ENCODE measurements at regions not wholly inside any gene's neighbourhood (a gene's known extent, or its start where the extent isn't known, plus 50 kb on each side); places are given as distances from the start of the nearest gene placed in this dataset.

DNA sequence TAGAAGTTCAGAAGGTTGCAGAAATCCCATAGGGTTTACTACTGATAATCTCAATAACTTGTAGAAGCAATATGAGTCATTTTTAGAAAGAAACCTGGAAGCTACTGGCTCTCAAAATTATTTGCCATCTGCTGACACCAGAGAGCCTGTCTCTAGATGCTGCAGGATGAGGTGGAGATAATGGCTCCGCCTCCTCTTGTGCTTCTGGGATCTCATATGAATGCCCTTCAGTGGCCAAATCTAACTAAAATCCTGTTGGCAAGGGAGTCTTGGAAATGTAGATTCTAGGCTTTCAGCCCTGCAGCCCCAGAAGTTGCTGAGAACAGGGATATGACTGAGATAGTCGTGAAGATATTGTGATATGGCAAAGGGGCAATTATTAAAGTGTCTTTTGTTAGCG, 348.1 kb downstream of the CCSER2 start:
- no peak for TF ChIP-seq POLR2A (IDR thresholded peaks at IDR 0.05; ENCODE audit: low read depth, low read length)
- TF ChIP-seq, protein P1, sequence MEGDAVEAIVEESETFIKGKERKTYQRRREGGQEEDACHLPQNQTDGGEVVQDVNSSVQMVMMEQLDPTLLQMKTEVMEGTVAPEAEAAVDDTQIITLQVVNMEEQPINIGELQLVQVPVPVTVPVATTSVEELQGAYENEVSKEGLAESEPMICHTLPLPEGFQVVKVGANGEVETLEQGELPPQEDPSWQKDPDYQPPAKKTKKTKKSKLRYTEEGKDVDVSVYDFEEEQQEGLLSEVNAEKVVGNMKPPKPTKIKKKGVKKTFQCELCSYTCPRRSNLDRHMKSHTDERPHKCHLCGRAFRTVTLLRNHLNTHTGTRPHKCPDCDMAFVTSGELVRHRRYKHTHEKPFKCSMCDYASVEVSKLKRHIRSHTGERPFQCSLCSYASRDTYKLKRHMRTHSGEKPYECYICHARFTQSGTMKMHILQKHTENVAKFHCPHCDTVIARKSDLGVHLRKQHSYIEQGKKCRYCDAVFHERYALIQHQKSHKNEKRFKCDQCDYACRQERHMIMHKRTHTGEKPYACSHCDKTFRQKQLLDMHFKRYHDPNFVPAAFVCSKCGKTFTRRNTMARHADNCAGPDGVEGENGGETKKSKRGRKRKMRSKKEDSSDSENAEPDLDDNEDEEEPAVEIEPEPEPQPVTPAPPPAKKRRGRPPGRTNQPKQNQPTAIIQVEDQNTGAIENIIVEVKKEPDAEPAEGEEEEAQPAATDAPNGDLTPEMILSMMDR (conservative IDR thresholded peaks at IDR 0.05; ENCODE audit: low read depth, low read length): no peak
- TF ChIP-seq, protein P2, sequence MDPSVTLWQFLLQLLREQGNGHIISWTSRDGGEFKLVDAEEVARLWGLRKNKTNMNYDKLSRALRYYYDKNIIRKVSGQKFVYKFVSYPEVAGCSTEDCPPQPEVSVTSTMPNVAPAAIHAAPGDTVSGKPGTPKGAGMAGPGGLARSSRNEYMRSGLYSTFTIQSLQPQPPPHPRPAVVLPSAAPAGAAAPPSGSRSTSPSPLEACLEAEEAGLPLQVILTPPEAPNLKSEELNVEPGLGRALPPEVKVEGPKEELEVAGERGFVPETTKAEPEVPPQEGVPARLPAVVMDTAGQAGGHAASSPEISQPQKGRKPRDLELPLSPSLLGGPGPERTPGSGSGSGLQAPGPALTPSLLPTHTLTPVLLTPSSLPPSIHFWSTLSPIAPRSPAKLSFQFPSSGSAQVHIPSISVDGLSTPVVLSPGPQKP (IDR thresholded peaks at IDR 0.05; ENCODE audit: borderline replicate concordance, low read depth, low read length): no peak
- TF ChIP-seq CEBPB (IDR thresholded peaks at IDR 0.05; ENCODE audit: low read depth, low read length): no peak
- TF ChIP-seq MAZ (IDR thresholded peaks at IDR 0.05; ENCODE audit: borderline replicate concordance, low read depth, low read length): no peak
- TF ChIP-seq MXI1 (IDR thresholded peaks at IDR 0.05; ENCODE audit: borderline replicate concordance, low read depth, low read length): no peak
